CD4-positive, alpha-beta T cell (primary cell): ENCODE measurements at regions not wholly inside any gene's neighbourhood (a gene's known extent, or its start where the extent isn't known, plus 50 kb on each side); places are given as distances from the start of the nearest gene placed in this dataset.

Source experiments
- ATAC-seq: fragments of 200-7000 bp; cut with Tn5 transposase; one replicate; pipeline ENCODE4 v1.10.0; 2022; ENCODE audit warnings: mild to moderate bottlenecking; ENCODE audit not compliant: poor library complexity
- CTCF ChIA-PET: fragments of 350-600 bp; sonication (Branson Sonifier 250); formaldehyde crosslinking; loops from one replicate; lab custom pipeline; 2021; ENCODE audit warnings: antibody characterized with exemption, inconsistent platforms; lab: Charles Lee
- POLR2A ChIA-PET: fragments of 350-600 bp; sonication (Branson Sonifier 250); formaldehyde crosslinking; loops from one replicate; lab custom pipeline; 2021; ENCODE audit warnings: antibody characterized with exemption, inconsistent platforms; lab: Charles Lee
- DNase-seq, 14 experiments: peaks; one replicate each; pipeline ENCODE4 v3.0.0-alpha.2; 2013 to 2020; ENCODE audit warnings: mixed read lengths in 2 of 14
- H3K27ac ChIP-seq, 2 donors: one replicate each; pipeline versions ENCODE4 v1.5.1 to v1.7.0; 2013; ENCODE audit warnings: low read length in 2 of 2, low read depth in 1 of 2, mild to moderate bottlenecking in 1 of 2
- H3K27me3 ChIP-seq, 2 experiments: 1 replicate in 1 of 2; 2 replicates in 1 of 2; pipeline versions ENCODE4 v1.6.1 to v1.7.0; 2013; ENCODE audit warnings: low read length in 2 of 2, control low read depth in 1 of 2, mild to moderate bottlenecking in 1 of 2, moderate library complexity in 1 of 2; ENCODE audit not compliant: insufficient read depth in 2 of 2, control insufficient read depth in 1 of 2
- H3K36me3 ChIP-seq: one replicate; pipeline ENCODE4 v1.6.1; 2013; ENCODE audit warnings: low read length, control low read depth; ENCODE audit not compliant: insufficient read depth
- H3K4me1 ChIP-seq: one replicate; pipeline ENCODE4 v1.6.1; 2013; ENCODE audit warnings: low read length, control low read depth; ENCODE audit not compliant: insufficient read depth
- H3K4me3 ChIP-seq: one replicate; pipeline ENCODE4 v1.5.1; 2013; ENCODE audit warnings: mild to moderate bottlenecking, low read length, moderate library complexity
- H3K9me3 ChIP-seq, 2 experiments: 1 replicate in 1 of 2; 2 replicates in 1 of 2; pipeline versions ENCODE4 v1.6.1 to v1.7.0; 2013; ENCODE audit warnings: low read length in 2 of 2, mild to moderate bottlenecking in 2 of 2, control low read depth in 1 of 2, moderate library complexity in 1 of 2; ENCODE audit not compliant: control insufficient read depth in 1 of 2, insufficient read depth in 1 of 2
- H3K27ac Mint-ChIP-seq: one replicate; pipeline ENCODE4 v1.8.0; 2020; ENCODE audit warnings: mixed read lengths
- H3K27me3 Mint-ChIP-seq: one replicate; pipeline ENCODE4 v1.8.0; 2021; ENCODE audit warnings: mixed read lengths
- H3K36me3 Mint-ChIP-seq: one replicate; pipeline ENCODE4 v1.8.0; 2021; ENCODE audit warnings: low read depth, mixed read lengths
- H3K4me1 Mint-ChIP-seq: one replicate; pipeline ENCODE4 v1.8.0; 2021; ENCODE audit warnings: low read depth, mixed read lengths
- H3K4me3 Mint-ChIP-seq: one replicate; pipeline ENCODE4 v1.8.0; 2020; ENCODE audit warnings: mild to moderate bottlenecking, mixed read lengths
- H3K9me3 Mint-ChIP-seq: one replicate; pipeline ENCODE4 v1.8.0; 2020; ENCODE audit warnings: mixed read lengths
- CTCF ChIP-seq: fragments of 200-600 bp; IDR thresholded peaks from one replicate; pipeline ENCODE4 v1.8.0; 2022; ENCODE audit warnings: antibody characterized with exemption, mild to moderate bottlenecking
- intact Hi-C, 2 experiments: fragments of 100-400 bp; cut with DNase I in 1 of 2; cut with micrococcal nuclease in 1 of 2; formaldehyde crosslinking; loops; one replicate each; pipeline versions ENCODE4 v1.15.1 to v1.9.0; 2023 to 2025; cut with DNase I, micrococcal nuclease

- DNase-seq = no peak
- no peak overlapping the region for H3K4me3 ChIP-seq
- ChIA-PET POLR2A (no interaction called here), CTCF (no interaction called here)
- H3K4me1 ChIP-seq = no peaks in the 10 kb centered on the region
- Mint-ChIP-seq H3K36me3 (no peaks in the 10 kb centered on the region), H3K27ac (no peak overlapping the region), H3K4me1 (no peaks in the 10 kb centered on the region), H3K4me3 (no peak overlapping the region), H3K9me3 (no peaks in the 10 kb centered on the region), H3K27me3 (no peaks in the 10 kb centered on the region)
- TF ChIP-seq CTCF = no peak
- no peaks in the 10 kb centered on the region for H3K9me3 ChIP-seq
- ATAC-seq = no peak
- H3K36me3 ChIP-seq = no peaks in the 10 kb centered on the region
- H3K27me3 ChIP-seq = no peaks in the 10 kb centered on the region
- intact Hi-C loops = no loop called here
- H3K27ac ChIP-seq = no peak overlapping the region
Observed at GRCh38 chr3:154568064-154568463, 138.1 kb upstream of the GPR149 start.

GRCh38 chr3:154559623-154560022 is 129.6 kb upstream of the GPR149 start:
- ChIA-PET CTCF (no interaction called here), POLR2A (no interaction called here)
- no peak overlapping the region for H3K27ac ChIP-seq
- no peaks in the 10 kb centered on the region for H3K36me3 Mint-ChIP-seq
- H3K9me3 Mint-ChIP-seq = no peaks in the 10 kb centered on the region
- ATAC-seq (no peak), DNase-seq (no peak)
- no peaks in the 10 kb centered on the region for H3K4me1 ChIP-seq
- no peak overlapping the region for H3K27ac Mint-ChIP-seq
- H3K36me3 ChIP-seq = no peaks in the 10 kb centered on the region
- H3K4me3 Mint-ChIP-seq = no peak overlapping the region
- H3K9me3 ChIP-seq = no peaks in the 10 kb centered on the region
- no peaks in the 10 kb centered on the region for H3K4me1 Mint-ChIP-seq
- TF ChIP-seq CTCF = no peak
- intact Hi-C loops = no loop called here
- H3K4me3 ChIP-seq = no peak overlapping the region
- no peaks in the 10 kb centered on the region for H3K27me3 Mint-ChIP-seq
- H3K27me3 ChIP-seq = no peaks in the 10 kb centered on the region

GRCh38 chr3:154552338-154552737 is 122.3 kb upstream of the GPR149 start:
- CTCF ChIA-PET = no interaction called here
- no peaks in the 10 kb centered on the region for H3K4me1 ChIP-seq
- intact Hi-C loops = no loop called here
- H3K27ac ChIP-seq = no peak overlapping the region
- no peak for TF ChIP-seq CTCF
- Mint-ChIP-seq H3K27me3 (no peaks in the 10 kb centered on the region), H3K27ac (no peak overlapping the region), H3K36me3 (no peaks in the 10 kb centered on the region), H3K4me3 (no peak overlapping the region), H3K9me3 (no peaks in the 10 kb centered on the region), H3K4me1 (no peaks in the 10 kb centered on the region)
- no peaks in the 10 kb centered on the region for H3K9me3 ChIP-seq
- no peak for ATAC-seq
- no peak for DNase-seq
- no peaks in the 10 kb centered on the region for H3K27me3 ChIP-seq
- no peaks in the 10 kb centered on the region for H3K36me3 ChIP-seq
- H3K4me3 ChIP-seq = no peak overlapping the region
- POLR2A ChIA-PET = no interaction called here
